Nephron (organoid): ENCODE measurements at regions not wholly inside any gene's neighbourhood (a gene's known extent, or its start where the extent isn't known, plus 50 kb on each side); places are given as distances from the start of the nearest gene placed in this dataset.

Experiments
- H3K27ac Mint-ChIP-seq, 3 experiments: 2 replicates each; pipeline ENCODE4 v1.8.0; 2020; ENCODE audit warnings: mixed read lengths in 3 of 3, mild to moderate bottlenecking in 2 of 3, moderate library complexity in 1 of 3
- H3K27me3 Mint-ChIP-seq: 2 replicates; pipeline ENCODE4 v1.8.0; 2021; ENCODE audit warnings: low read depth, mild to moderate bottlenecking, moderate library complexity, mixed read lengths
- H3K36me3 Mint-ChIP-seq: 2 replicates; pipeline ENCODE4 v1.8.0; 2020; ENCODE audit warnings: low read depth, mixed read lengths
- H3K4me1 Mint-ChIP-seq: 2 replicates; pipeline ENCODE4 v1.8.0; 2020; ENCODE audit warnings: mixed read lengths
- H3K4me3 Mint-ChIP-seq, 3 experiments: 2 replicates each; pipeline ENCODE4 v1.8.0; 2020; ENCODE audit warnings: mild to moderate bottlenecking in 3 of 3, mixed read lengths in 3 of 3, moderate library complexity in 2 of 3
- H3K9me3 Mint-ChIP-seq: 2 replicates; pipeline ENCODE4 v1.8.0; 2020; ENCODE audit warnings: mixed read lengths
- CTCF ChIP-seq, 3 experiments: fragments of 200-600 bp; sonication (generic); IDR thresholded peaks; one replicate each; pipeline ENCODE4 v1.5.0; 2021; ENCODE audit warnings: antibody characterized with exemption in 3 of 3; ENCODE audit not compliant: unreplicated experiment in 3 of 3

DNA sequence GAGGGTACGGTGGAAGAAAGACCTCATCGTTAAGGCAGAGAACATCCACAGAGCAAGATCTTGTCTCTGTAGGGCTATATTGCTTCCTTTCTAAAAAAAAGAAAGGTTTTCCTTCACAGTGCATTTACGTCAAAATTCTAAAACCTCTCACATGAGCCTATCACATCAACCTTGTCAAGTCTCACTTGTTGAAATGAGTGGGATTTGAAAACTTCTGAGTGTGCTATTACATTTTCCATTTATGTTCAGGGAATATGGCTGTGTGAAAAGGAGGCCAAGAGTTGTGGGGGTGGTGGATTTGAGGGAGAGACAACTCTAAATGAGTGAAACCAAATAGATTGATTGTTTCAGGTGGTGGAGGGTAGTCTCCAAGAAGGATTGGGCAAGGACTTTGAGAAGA, 147.1 kb upstream of the MPDZ start:
- Mint-ChIP-seq H3K27ac (peak overlapping the region; percentile 45 to 84 (median 58)), H3K4me3 (no peak overlapping the region), H3K9me3 (no peaks in the 10 kb centered on the region), H3K4me1 (peaks cover 50% of the 10 kb centered on the region), H3K27me3 (no peaks in the 10 kb centered on the region), H3K36me3 (no peaks in the 10 kb centered on the region)
- TF ChIP-seq CTCF (IDR thresholded peaks at IDR 0.05; ENCODE audit: unreplicated experiment in 3 of 3), result no peak

DNA sequence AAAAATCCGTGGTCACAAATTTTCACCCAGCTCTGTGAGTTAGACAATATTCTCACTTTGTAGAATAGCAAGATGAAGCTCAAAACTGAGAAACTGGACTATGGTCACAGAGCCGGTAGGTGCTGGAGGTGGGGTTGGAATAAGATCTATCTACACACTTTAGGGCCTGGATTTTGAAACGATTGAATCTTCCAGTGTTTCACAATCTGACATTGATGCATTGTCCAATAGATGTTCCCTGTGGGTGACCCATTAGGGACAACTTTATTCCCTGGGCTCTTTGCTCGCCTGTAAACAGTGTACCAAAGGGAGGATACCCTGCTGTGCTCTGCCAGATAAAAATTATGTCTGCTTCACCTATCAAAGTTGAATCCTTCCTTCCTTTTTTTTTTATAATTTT, 145.4 kb upstream of the MPDZ start:
- H3K4me3 Mint-ChIP-seq, result no peak overlapping the region
- H3K9me3 Mint-ChIP-seq, result no peaks in the 10 kb centered on the region
- H3K36me3 Mint-ChIP-seq, result no peaks in the 10 kb centered on the region
- TF ChIP-seq CTCF (IDR thresholded peaks at IDR 0.05; ENCODE audit: unreplicated experiment in 3 of 3), result no peak
- H3K4me1 Mint-ChIP-seq, result peaks cover 33% of the 10 kb centered on the region
- H3K27ac Mint-ChIP-seq, result peak overlapping the region; percentile 2 to 70 (median 20)
- H3K27me3 Mint-ChIP-seq, result no peaks in the 10 kb centered on the region

GRCh38 chr9:13424204-13424603, 144.7 kb upstream of the MPDZ start:
- Mint-ChIP-seq H3K9me3 (no peaks in the 10 kb centered on the region), H3K36me3 (no peaks in the 10 kb centered on the region), H3K4me3 (no peak overlapping the region), H3K27ac (peak overlapping the region in 2 of 3 experiments; percentile 20 to 70), H3K4me1 (peaks cover 26% of the 10 kb centered on the region), H3K27me3 (no peaks in the 10 kb centered on the region)
- TF ChIP-seq CTCF (IDR thresholded peaks at IDR 0.05; ENCODE audit: unreplicated experiment in 3 of 3), result no peak

DNA sequence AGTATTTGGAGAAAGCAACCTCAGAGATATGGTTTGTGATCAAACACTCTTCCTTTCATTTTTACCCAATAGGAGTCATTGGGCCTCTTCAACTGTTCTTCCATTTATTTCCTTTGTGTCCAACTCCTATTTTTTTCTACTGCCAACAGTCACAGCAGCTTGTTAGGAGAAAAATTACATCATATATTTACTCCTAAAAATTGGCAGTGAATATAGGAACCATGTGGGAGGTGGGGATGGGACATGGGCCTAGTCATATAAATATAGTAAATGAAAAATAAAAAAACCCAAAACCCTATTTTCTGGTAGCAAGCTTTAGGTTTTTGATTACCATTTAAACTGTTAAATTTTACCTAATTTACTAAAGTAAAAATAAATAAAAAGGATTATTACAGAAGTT, 134.9 kb upstream of the MPDZ start:
- peaks cover 20% of the 10 kb centered on the region for H3K4me1 Mint-ChIP-seq

DNA sequence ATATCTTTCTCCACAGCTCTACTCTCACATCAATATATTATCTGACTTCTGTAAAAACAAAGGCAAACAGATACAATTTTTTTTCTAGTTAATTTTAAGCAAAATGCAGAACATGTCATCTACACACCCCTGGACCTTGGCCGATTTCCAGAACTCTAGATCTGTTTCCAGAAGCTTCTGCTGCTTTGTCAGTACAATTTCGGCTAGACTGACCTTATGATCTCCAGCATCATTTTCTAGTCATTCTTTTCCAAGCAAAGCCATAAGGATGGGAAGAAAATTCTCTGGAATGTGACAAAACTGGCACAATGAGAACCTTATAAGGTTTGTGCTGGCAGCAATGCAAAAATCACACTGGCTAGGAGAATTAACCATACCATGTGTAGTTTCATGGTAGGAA, 132.8 kb upstream of the MPDZ start:
- Mint-ChIP-seq H3K36me3 (no peaks in the 10 kb centered on the region), H3K27ac (peak overlapping the region; percentile 59 to 84 (median 83)), H3K4me1 (peaks cover 25% of the 10 kb centered on the region), H3K9me3 (no peaks in the 10 kb centered on the region), H3K27me3 (no peaks in the 10 kb centered on the region), H3K4me3 (no peak overlapping the region)
- TF ChIP-seq CTCF (IDR thresholded peaks at IDR 0.05; ENCODE audit: unreplicated experiment in 3 of 3), result no peak

More for the DNA sequence above, 134.9 kb upstream of the MPDZ start:
- no peak for TF ChIP-seq CTCF (IDR thresholded peaks at IDR 0.05; ENCODE audit: unreplicated experiment in 3 of 3)
- no peak overlapping the region for H3K4me3 Mint-ChIP-seq
- no peaks in the 10 kb centered on the region for H3K36me3 Mint-ChIP-seq
- no peak overlapping the region for H3K27ac Mint-ChIP-seq
- no peaks in the 10 kb centered on the region for H3K27me3 Mint-ChIP-seq
- no peaks in the 10 kb centered on the region for H3K9me3 Mint-ChIP-seq

GRCh38 chr9:13411791-13412190, 132.3 kb upstream of the MPDZ start:
- TF ChIP-seq CTCF (IDR thresholded peaks at IDR 0.05; ENCODE audit: unreplicated experiment in 3 of 3), result no peak
- Mint-ChIP-seq H3K4me1 (peaks cover 29% of the 10 kb centered on the region), H3K4me3 (no peak overlapping the region), H3K36me3 (no peaks in the 10 kb centered on the region), H3K9me3 (no peaks in the 10 kb centered on the region), H3K27me3 (no peaks in the 10 kb centered on the region), H3K27ac (peak overlapping the region; percentile 59 to 84 (median 83))
